ENCODE measurements at regions not wholly inside any gene's neighbourhood (a gene's known extent, or its start where the extent isn't known, plus 50 kb on each side); places are given as distances from the start of the nearest gene placed in this dataset.
"Not testable (repeated sequence)": the region's sequence is repeated elsewhere in the genome, so short reads cannot be mapped to it uniquely, and the experiment has no call there.

GRCh38 chr2:209308415-209308814 lies 115.4 kb upstream of the MAP2 start:
- no peaks in the 10 kb centered on the region for H3K36me3 ChIP-seq (ENCODE audit: control insufficient read depth, low read length)
- H3K4me2 ChIP-seq (ENCODE audit: low read length), result no peak overlapping the region
- no peaks in the 10 kb centered on the region for H4K20me1 ChIP-seq (ENCODE audit: control insufficient read depth, insufficient read depth, low read depth, low read length)
- no peaks in the 10 kb centered on the region; the same call in 1 of the 2 replicates for H3K27me3 ChIP-seq (ENCODE audit: control insufficient read depth, low read length)
- no peak for TF ChIP-seq CTCF (IDR thresholded peaks at IDR 0.05; ENCODE audit: low read depth, low read length, poor library complexity, severe bottlenecking)
- no peak for TF ChIP-seq EZH2phosphoT487 (IDR thresholded peaks at IDR 0.05; ENCODE audit: borderline replicate concordance, low read length)
- no peaks in the 10 kb centered on the region for H3K4me1 ChIP-seq (ENCODE audit: control insufficient read depth, low read length)
- H3K4me3 ChIP-seq (ENCODE audit: low read length), result no peak overlapping the region
- H3K9me3 ChIP-seq (ENCODE audit: control insufficient read depth, insufficient read depth, low read length), result no peaks in the 10 kb centered on the region
- no peak overlapping the region for H3K27ac ChIP-seq (ENCODE audit: low read depth, low read length)
- H3K9me2 ChIP-seq (replicated peaks; ENCODE audit: control insufficient read depth, low read length), result no peaks in the 10 kb centered on the region
- no peaks in the 10 kb centered on the region for H3F3A ChIP-seq (ENCODE audit: control insufficient read depth, insufficient read depth)
- H3K79me2 ChIP-seq (ENCODE audit: control insufficient read depth, low read length), result no peaks in the 10 kb centered on the region

- Histone ChIP-seq H3K4me1 (ENCODE audit: control insufficient read depth, low read length) (no peaks in the 10 kb centered on the region), H3K9me2 (replicated peaks; ENCODE audit: control insufficient read depth, low read length) (no peaks in the 10 kb centered on the region), H3K79me2 (ENCODE audit: control insufficient read depth, low read length) (no peaks in the 10 kb centered on the region), H4K20me1 (ENCODE audit: control insufficient read depth, insufficient read depth, low read depth, low read length) (no peaks in the 10 kb centered on the region), H3K27ac (ENCODE audit: low read depth, low read length) (no peak overlapping the region), H3F3A (ENCODE audit: control insufficient read depth, insufficient read depth) (no peaks in the 10 kb centered on the region), H3K4me2 (ENCODE audit: low read length) (no peak overlapping the region), H3K27me3 (ENCODE audit: control insufficient read depth, low read length) (no peaks in the 10 kb centered on the region; the same call in none of the 2 replicates), H3K36me3 (ENCODE audit: control insufficient read depth, low read length) (no peaks in the 10 kb centered on the region), H3K9me3 (ENCODE audit: control insufficient read depth, insufficient read depth, low read length) (no peaks in the 10 kb centered on the region), H3K4me3 (ENCODE audit: low read length) (no peak overlapping the region)
- TF ChIP-seq EZH2phosphoT487 (IDR thresholded peaks at IDR 0.05; ENCODE audit: borderline replicate concordance, low read length), result no peak
- TF ChIP-seq CTCF (IDR thresholded peaks at IDR 0.05; ENCODE audit: low read depth, low read length, poor library complexity, severe bottlenecking), result no peak
These were observed 111.9 kb upstream of the MAP2 start for GRCh38 chr2:209311948-209312347.

GRCh38 chr2:209312450-209312849 lies 111.4 kb upstream of the MAP2 start:
- H3K9me2 ChIP-seq (replicated peaks; ENCODE audit: control insufficient read depth, low read length); H3K4me1 ChIP-seq (ENCODE audit: control insufficient read depth, low read length); H3K4me2 ChIP-seq (ENCODE audit: low read length); H3F3A ChIP-seq (ENCODE audit: control insufficient read depth, insufficient read depth); H3K9me3 ChIP-seq (ENCODE audit: control insufficient read depth, insufficient read depth, low read length); H3K36me3 ChIP-seq (ENCODE audit: control insufficient read depth, low read length); H3K27me3 ChIP-seq (ENCODE audit: control insufficient read depth, low read length); H4K20me1 ChIP-seq (ENCODE audit: control insufficient read depth, insufficient read depth, low read depth, low read length); H3K79me2 ChIP-seq (ENCODE audit: control insufficient read depth, low read length); H3K4me3 ChIP-seq (ENCODE audit: low read length); H3K27ac ChIP-seq (ENCODE audit: low read depth, low read length): not testable (repeated sequence)

GRCh38 chr2:209314653-209315052 lies 109.2 kb upstream of the MAP2 start:
- Histone ChIP-seq H3K27me3 (ENCODE audit: control insufficient read depth, low read length) (peaks cover 3% of the 10 kb centered on the region), H3F3A (ENCODE audit: control insufficient read depth, insufficient read depth) (no peaks in the 10 kb centered on the region), H3K36me3 (ENCODE audit: control insufficient read depth, low read length) (no peaks in the 10 kb centered on the region), H3K4me3 (ENCODE audit: low read length) (no peak overlapping the region), H3K27ac (ENCODE audit: low read depth, low read length) (no peak overlapping the region), H3K4me2 (ENCODE audit: low read length) (no peak overlapping the region), H3K9me2 (replicated peaks; ENCODE audit: control insufficient read depth, low read length) (no peaks in the 10 kb centered on the region), H3K79me2 (ENCODE audit: control insufficient read depth, low read length) (no peaks in the 10 kb centered on the region), H3K4me1 (ENCODE audit: control insufficient read depth, low read length) (no peaks in the 10 kb centered on the region), H4K20me1 (ENCODE audit: control insufficient read depth, insufficient read depth, low read depth, low read length) (no peaks in the 10 kb centered on the region), H3K9me3 (ENCODE audit: control insufficient read depth, insufficient read depth, low read length) (no peaks in the 10 kb centered on the region)
- TF ChIP-seq CTCF (IDR thresholded peaks at IDR 0.05; ENCODE audit: low read depth, low read length, poor library complexity, severe bottlenecking), result no peak
- no peak for TF ChIP-seq EZH2phosphoT487 (IDR thresholded peaks at IDR 0.05; ENCODE audit: borderline replicate concordance, low read length)
